ENCODE measurements at regions not wholly inside any gene's neighbourhood (a gene's known extent, or its start where the extent isn't known, plus 50 kb on each side); places are given as distances from the start of the nearest gene placed in this dataset.
"Not testable (repeated sequence)": the region's sequence is repeated elsewhere in the genome, so short reads cannot be mapped to it uniquely, and the experiment has no call there.

- H3K4me3 Mint-ChIP-seq: no peak overlapping the region
- TF ChIP-seq CTCF (IDR thresholded peaks at IDR 0.05; ENCODE audit: unreplicated experiment): no peak
- H3K9me3 Mint-ChIP-seq: no peaks in the 10 kb centered on the region
- no peaks in the 10 kb centered on the region for H3K27me3 Mint-ChIP-seq (ENCODE audit: low read depth)
- H3K4me1 Mint-ChIP-seq: no peaks in the 10 kb centered on the region
- DNase-seq (ENCODE audit: low spot score in 2 of 2, unreplicated experiment in 2 of 2): no peak
- no peaks in the 10 kb centered on the region for H3K36me3 Mint-ChIP-seq
- no peak overlapping the region for H3K27ac Mint-ChIP-seq
Measured at GRCh38 chr1:238450976-238451375, 560.3 kb upstream of the ZP4 start.

GRCh38 chr1:238443687-238444086, 553.0 kb upstream of the ZP4 start:
- no peak for DNase-seq (ENCODE audit: low spot score in 2 of 2, unreplicated experiment in 2 of 2)
- Mint-ChIP-seq H3K4me1 (no peaks in the 10 kb centered on the region), H3K36me3 (no peaks in the 10 kb centered on the region), H3K27me3 (ENCODE audit: low read depth) (no peaks in the 10 kb centered on the region), H3K27ac (no peak overlapping the region), H3K9me3 (peaks cover 14% of the 10 kb centered on the region), H3K4me3 (no peak overlapping the region)
- no peak for TF ChIP-seq CTCF (IDR thresholded peaks at IDR 0.05; ENCODE audit: unreplicated experiment)

- H3K27me3 Mint-ChIP-seq (ENCODE audit: low read depth): no peaks in the 10 kb centered on the region
- no peak for TF ChIP-seq CTCF (IDR thresholded peaks at IDR 0.05; ENCODE audit: unreplicated experiment)
- no peak overlapping the region for H3K4me3 Mint-ChIP-seq
- H3K9me3 Mint-ChIP-seq: peaks cover 14% of the 10 kb centered on the region
- no peak overlapping the region for H3K27ac Mint-ChIP-seq
- no peaks in the 10 kb centered on the region for H3K4me1 Mint-ChIP-seq
- no peak for DNase-seq (ENCODE audit: low spot score in 2 of 2, unreplicated experiment in 2 of 2)
- H3K36me3 Mint-ChIP-seq: no peaks in the 10 kb centered on the region
Measured at GRCh38 chr1:238439511-238439910, 548.8 kb upstream of the ZP4 start.

GRCh38 chr1:238438311-238439270, 547.9 kb upstream of the ZP4 start:
- Mint-ChIP-seq H3K9me3 (peaks cover 9% of the 10 kb centered on the region), H3K27me3 (ENCODE audit: low read depth) (no peaks in the 10 kb centered on the region), H3K36me3 (no peaks in the 10 kb centered on the region), H3K27ac (no peak overlapping the region), H3K4me3 (no peak overlapping the region), H3K4me1 (no peaks in the 10 kb centered on the region)
- no peak for TF ChIP-seq CTCF (IDR thresholded peaks at IDR 0.05; ENCODE audit: unreplicated experiment)
- no peak for DNase-seq (ENCODE audit: low spot score in 2 of 2, unreplicated experiment in 2 of 2)

GRCh38 chr1:238429703-238430102, 539.0 kb upstream of the ZP4 start:
- not testable (repeated sequence) for H3K27ac Mint-ChIP-seq; H3K4me3 Mint-ChIP-seq; DNase-seq (ENCODE audit: low spot score in 2 of 2, unreplicated experiment in 2 of 2); H3K4me1 Mint-ChIP-seq; H3K27me3 Mint-ChIP-seq (ENCODE audit: low read depth); H3K36me3 Mint-ChIP-seq
- peaks cover 18% of the 10 kb centered on the region for H3K9me3 Mint-ChIP-seq

- no peak for DNase-seq (ENCODE audit: low spot score in 2 of 2, unreplicated experiment in 2 of 2)
- Mint-ChIP-seq H3K27ac (no peak overlapping the region), H3K9me3 (no peaks in the 10 kb centered on the region), H3K27me3 (ENCODE audit: low read depth) (no peaks in the 10 kb centered on the region), H3K4me3 (no peak overlapping the region), H3K4me1 (no peaks in the 10 kb centered on the region), H3K36me3 (no peaks in the 10 kb centered on the region)
- no peak for TF ChIP-seq CTCF (IDR thresholded peaks at IDR 0.05; ENCODE audit: unreplicated experiment)
Measured at GRCh38 chr1:238419209-238419608, 528.5 kb upstream of the ZP4 start.

All from mesothelial cell of epicardium (in vitro differentiated cells).